ENCODE measurements at regions not wholly inside any gene's neighbourhood (a gene's known extent, or its start where the extent isn't known, plus 50 kb on each side); places are given as distances from the start of the nearest gene placed in this dataset.

DNA sequence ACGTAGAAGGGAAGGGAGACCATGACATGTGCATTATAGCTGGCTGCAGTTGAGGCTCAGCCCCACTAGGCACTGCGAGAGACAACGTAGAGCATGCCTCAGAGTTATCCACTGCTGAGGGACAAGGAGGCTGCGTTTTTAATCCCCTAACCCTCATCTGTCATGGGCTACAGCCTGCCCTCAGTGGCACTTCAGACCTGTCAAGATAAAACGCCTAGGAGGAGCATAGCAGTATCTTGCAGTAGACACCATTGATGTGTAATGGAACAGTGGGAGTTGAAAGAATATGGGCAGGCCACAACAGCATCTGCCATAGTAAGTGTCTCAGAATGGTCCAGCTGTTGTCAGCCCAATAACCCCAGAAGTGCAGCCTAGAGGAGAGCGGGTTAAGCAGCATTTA lies 307.0 kb upstream of the PTBP2 start:
- TF ChIP-seq EZH2 (IDR thresholded peaks at IDR 0.05) (no peak), POLR2AphosphoS5 (IDR thresholded peaks at IDR 0.05; ENCODE audit: borderline replicate concordance, low read depth, low read length) (no peak), FOXP2 (optimal IDR thresholded peaks at IDR 0.05; ENCODE audit: control extremely low read depth, extremely low read length, insufficient read depth) (no peak)

Data from SK-N-MC (cell line).